HG02610 (cell line): ENCODE measurements at regions not wholly inside any gene's neighbourhood (a gene's known extent, or its start where the extent isn't known, plus 50 kb on each side); places are given as distances from the start of the nearest gene placed in this dataset.

Experiments used
- ATAC-seq: cut with Tn5 transposase; IDR thresholded peaks from one replicate; pipeline ENCODE4 v1.9.1; 2021; ENCODE audit warnings: mild to moderate bottlenecking, moderate library complexity; ENCODE audit not compliant: unreplicated experiment

GRCh38 chrX:20350596-20350995 lies 83.9 kb upstream of the RPS6KA3 start:
- ATAC-seq, result no peak

DNA sequence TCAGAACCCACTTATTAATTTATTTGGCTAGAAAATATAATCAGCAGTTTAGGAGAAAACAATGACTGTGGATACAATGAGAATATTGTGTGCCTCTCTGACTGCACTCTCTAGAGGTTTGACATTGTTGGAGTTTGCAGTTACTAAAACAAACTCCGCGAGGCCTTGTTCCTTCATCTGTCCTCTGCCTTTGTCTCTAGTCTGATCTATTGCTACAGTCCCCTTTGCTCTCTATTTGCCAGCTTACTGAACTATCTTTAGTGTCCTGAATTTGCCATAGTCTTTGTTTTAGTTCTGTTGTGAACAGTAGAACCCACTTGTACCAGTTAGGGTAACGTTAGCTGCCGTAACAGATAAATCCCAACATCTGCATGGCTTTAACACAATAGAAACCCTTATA lies 81.4 kb upstream of the RPS6KA3 start:
- no peak for ATAC-seq

- no peak for ATAC-seq
Measured at GRCh38 chrX:20347481-20347880, 80.8 kb upstream of the RPS6KA3 start.

DNA sequence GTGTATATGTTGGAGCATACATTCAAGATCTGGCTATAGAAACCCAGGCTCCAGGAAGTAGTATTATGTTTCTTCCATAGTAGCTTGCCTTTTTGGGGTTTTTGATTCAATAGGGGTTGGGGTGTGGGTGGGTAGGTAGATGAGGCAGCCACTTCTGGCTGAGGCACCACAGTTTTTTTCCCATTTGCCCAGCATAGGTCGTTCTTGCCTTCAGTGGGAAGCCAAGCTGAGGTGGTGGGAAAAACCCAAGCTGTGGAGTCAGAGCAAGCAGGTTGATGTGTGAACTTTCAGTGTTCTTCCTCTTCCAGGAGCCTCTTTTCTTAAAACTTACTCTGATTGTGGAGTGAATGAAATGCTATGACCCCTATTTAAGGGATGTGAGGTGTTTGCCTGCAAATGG lies 67.0 kb upstream of the RPS6KA3 start:
- ATAC-seq, result peak; percentile 33

GRCh38 chrX:20330545-20330944 lies 63.8 kb upstream of the RPS6KA3 start:
- ATAC-seq, result no peak

DNA sequence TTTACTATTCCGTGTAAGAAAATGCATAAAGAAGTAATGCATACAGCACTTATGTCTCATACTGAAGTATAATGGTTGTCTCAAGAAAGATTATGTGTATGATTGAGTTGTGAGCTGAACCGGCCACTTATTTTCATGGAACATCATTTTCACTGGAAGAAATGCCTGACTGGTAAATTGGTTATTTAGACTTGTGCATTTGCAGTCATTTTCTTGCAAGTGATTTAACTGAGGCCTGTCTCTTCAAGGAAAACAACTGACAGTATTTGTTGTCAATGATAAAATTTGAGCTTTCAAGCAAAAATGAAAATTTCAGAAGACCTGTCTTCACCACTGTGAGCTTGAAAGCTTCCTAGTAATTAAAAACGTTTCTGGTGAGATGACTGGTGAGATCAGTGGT lies 62.7 kb upstream of the RPS6KA3 start:
- ATAC-seq, result no peak

DNA sequence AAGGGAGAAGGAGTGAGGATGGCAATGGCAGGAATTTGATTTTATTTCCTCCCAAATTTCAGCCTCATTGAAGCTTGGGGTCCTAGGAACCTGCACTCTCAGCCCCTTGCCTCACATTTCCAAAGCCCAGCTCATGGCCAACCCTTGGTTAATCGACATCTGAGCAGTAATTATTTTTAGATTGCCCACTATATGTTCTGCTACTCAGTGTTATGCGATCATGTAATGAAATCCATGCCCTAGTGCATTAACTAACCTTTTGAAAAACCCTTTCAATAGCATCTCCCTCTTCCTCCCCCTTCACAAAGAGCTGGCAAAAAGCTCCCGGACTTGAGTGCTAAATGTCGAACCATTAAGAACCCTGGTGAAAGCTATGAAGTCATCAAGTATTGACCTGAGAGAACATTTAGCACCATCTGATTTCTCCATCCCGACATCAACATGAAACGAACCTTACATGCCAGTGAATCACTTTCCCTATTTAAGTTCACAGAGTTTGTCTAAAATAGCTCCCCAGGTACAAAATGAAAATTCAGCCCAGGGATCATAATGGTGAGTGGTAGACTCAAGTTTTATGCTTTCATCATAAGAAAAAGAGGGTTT lies 59.2 kb upstream of the RPS6KA3 start:
- ATAC-seq, result no peak

DNA sequence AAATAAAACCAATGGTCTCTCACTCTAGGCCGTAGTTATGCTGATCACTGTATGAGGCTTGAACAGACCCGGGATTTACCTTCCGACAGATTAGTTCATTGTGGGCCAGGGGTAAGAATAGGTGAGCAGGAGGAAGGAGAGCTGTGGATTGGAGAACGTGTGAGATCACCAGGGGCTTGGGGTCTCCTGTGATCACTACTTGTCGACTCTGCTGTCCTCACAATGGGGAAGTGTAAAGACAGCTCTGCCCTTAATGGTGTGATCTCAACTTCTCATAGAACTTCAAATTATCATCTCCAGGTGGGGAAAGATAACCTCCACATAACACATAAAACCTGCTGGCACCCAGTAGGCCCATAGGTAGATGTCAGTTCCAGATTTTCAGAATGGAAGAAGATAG lies 56.2 kb upstream of the RPS6KA3 start:
- no peak for ATAC-seq

DNA sequence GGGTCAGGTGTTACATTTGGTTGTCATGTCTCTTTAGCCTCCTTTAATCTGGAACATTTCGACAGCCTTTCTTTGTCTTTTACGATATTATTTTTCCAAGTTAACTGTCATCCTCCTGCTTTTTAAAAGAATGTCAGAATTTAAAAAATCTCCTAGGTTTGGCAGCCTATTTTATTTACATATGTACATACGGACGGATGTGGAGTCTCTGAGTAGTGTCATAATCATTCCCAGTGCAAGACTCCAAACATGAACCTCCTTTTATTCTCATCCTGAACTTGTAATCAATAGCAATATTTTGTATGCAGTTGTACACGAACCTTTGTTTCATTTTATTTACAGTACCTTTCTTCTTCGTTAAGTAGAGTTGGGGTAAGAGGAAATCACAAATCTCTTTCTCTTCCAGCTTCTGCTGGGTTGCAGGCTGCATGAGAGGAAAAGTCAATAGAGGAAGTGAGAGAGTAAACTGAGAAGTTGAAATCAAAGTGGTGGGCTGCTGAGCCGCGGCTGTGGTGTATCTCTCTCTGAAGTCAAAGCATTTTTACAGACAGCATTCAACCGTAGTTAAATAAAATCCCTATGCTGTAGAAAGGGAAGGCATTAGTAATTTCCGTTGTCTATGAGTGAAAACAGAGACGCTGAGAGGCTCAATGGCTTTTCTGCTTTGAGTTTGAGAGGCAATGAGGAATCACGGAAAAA lies 53.9 kb upstream of the RPS6KA3 start:
- peak; percentile 97 for ATAC-seq

GRCh38 chrX:20319054-20319453 lies 52.3 kb upstream of the RPS6KA3 start:
- ATAC-seq, result no peak

DNA sequence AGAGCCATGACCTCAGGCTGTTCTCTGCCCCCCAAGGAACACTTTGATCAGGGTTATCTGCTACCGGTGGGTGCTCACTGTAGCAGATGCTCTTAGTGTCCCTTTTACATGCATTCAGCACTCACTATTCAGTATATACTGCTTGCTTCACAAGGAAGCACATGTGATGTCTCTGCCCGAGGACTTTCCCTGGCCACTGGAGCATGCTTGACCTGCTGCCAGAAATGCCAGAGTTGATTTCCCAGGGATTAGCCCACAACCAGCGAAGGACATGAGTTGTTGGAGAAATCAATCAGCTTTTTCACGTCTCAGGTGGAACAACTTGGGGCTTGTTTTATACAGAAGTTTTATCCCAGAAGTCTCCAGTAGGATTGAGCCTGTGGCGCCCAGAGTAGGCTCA lies 51.2 kb upstream of the RPS6KA3 start:
- no peak for ATAC-seq
